GM19043 (cell line): ENCODE measurements at regions not wholly inside any gene's neighbourhood (a gene's known extent, or its start where the extent isn't known, plus 50 kb on each side); places are given as distances from the start of the nearest gene placed in this dataset.

Experiments
- ATAC-seq: cut with Tn5 transposase; IDR thresholded peaks from one replicate; pipeline ENCODE4 v1.9.1; 2021; ENCODE audit warnings: low read depth; ENCODE audit not compliant: unreplicated experiment

DNA sequence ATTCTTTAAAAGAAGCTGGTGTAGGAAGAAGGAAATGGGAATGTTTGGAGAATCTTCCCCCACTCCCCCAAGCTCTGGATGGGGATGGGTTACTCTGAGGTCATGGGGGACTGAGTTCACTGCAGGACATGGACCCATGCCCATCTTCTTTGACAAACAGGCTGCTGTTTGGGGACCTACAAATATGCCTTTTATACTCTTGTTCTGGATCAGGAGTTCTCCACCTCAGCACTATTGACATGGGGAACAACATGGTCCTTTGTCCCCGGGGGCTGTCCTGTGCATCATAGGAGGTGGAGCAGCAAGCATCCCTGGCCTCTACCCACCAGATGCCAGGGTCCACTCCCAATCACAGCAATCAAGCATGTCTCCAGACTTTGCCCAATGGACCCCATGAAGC lies 365.8 kb upstream of the C1orf174 start:
- ATAC-seq: no peak

DNA sequence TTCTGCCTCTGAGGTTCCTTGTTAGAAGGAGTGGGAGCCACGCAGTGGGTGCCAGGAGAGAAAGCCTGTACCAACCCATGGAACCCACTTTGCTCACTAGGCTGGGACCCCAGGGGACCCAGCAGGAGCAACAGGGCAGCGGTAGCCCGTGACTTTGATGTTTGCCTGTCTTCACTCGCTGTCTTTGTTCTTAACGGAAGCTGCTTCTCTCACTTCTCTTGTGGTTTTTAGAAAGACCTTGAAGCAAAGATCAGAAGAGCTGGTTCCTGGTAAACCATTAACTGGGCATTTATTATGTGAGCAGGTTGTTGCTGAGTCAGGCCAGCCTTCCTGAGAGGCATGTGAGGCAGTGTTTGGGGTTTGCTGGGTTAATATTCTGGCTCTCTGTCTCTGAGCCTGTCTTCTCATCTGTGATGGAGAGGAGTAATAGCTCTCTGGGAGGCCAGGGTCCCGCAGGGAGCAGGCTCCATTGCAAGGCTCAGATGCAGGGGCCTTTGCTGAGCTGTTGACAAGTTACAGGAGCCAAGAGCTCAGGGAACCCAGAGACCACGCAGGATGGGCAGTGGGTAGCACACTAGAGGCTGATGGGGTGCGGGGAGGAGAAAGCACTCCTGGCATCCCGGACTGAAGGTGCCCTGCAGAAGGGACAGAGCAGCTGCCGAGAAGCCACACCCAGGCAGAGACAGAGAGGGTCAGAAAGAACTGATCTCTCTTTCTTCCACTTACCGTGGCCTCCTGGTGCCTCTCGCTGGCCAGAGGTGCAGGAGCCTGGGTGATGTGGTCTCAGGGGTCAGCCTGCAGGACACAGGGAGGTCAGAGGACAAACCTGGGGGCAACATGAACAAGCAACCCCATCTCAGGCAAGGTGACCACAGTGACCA lies 367.5 kb upstream of the C1orf174 start:
- ATAC-seq: peak; percentile 95

- ATAC-seq: no peak
Observed at GRCh38 chr1:4268262-4268888, 368.3 kb upstream of the C1orf174 start.

- no peak for ATAC-seq
Observed at GRCh38 chr1:4268889-4269284, 368.8 kb upstream of the C1orf174 start.

GRCh38 chr1:4269330-4269729 lies 369.3 kb upstream of the C1orf174 start:
- ATAC-seq: no peak

DNA sequence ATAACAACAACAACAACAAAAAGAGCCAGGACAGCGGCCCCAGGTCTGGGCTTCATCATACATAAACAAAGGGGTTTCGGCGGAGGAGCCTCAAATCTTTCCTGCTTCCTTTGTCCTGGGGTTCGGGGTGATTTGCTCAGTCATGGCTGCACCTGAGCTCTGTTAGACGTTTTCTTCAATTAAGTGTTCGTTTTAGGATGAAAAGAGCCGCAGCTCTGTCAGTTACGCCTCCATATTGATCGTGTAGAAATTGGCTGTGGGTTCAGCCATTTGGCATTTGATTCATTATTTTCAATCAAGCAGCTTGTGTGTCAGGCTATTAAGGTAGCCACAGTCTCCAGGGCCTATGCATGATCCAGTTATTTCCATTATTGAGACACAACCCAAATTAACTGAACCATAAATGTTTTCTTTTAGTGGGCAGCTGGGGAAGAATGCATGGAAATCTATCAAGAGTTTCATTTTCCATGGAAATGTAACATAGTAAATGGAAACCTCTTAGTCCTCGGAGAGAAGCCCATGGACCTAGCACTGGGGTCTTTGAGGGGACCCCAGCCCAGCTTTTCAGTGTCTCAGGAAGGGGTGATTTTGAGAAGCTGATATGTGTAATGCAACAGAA lies 370.0 kb upstream of the C1orf174 start:
- no peak for ATAC-seq

DNA sequence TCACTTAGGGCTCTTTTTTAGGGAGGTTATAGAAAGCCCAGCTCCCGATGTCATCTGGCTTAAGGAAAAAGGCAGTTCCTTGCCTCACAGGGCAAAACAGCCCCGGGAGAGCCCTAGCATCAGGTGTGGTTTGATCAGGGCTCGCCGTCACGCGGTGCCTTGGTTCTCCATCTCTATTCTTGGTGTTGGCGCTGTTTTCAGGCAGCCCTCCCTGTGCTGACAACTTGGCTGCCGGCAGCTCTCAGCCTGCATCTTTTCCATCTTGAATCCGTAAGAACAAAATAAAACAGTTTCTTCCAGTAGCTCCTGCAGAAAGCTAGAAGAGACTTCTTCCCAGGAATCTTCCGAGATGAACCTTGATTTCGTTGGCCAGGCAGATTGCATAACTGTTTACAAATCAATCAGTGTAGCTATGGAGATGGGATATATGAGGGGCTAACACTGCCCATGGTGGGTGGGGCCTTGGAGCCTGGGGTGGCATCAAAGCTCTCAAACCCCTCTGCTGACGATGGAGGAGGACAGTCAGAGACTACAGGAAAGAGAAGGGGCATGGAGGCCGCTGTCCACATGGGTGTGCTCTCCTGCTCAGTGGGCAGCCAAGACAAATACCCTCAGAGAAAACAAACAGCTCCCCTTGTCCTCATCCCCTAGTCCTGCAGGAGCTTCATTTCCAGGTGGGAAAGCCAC lies 370.7 kb upstream of the C1orf174 start:
- no peak for ATAC-seq

DNA sequence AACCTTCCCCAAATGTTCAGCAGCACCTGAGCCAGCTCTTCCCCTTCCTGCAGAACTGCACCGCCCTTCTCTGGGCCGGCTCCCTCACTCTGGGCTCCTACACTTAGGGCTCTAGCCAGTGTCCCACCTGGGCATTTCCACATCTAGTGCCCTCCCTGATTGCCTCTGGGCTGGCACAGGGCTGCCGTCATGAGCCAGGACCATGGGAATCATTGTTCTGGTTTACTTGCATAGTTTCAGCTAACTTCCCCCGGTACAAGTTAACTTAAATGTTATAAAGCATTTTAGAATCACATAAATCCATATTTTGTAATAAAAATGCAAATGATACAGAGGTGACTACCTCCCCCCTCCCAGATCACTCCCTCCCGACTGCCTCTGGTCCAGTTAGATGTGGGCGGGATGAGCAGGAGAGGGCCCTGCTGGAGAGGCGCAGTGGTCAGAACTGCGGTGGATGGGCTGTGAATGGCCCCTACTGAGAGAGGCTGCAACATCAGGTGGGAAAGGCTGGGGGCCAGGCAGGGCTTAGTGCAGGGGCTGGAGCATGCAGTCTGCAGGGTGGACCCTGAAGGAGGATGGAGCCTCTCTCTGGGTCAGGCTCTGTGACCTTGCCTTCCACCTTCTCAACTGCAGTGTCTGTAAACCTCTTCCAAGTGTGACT lies 371.4 kb upstream of the C1orf174 start:
- ATAC-seq: no peak

- ATAC-seq: no peak
Observed at GRCh38 chr1:4272568-4272967, 372.5 kb upstream of the C1orf174 start.

GRCh38 chr1:4273243-4273642 lies 373.2 kb upstream of the C1orf174 start:
- ATAC-seq: no peak

GRCh38 chr1:4273747-4274146 lies 373.7 kb upstream of the C1orf174 start:
- ATAC-seq: no peak

DNA sequence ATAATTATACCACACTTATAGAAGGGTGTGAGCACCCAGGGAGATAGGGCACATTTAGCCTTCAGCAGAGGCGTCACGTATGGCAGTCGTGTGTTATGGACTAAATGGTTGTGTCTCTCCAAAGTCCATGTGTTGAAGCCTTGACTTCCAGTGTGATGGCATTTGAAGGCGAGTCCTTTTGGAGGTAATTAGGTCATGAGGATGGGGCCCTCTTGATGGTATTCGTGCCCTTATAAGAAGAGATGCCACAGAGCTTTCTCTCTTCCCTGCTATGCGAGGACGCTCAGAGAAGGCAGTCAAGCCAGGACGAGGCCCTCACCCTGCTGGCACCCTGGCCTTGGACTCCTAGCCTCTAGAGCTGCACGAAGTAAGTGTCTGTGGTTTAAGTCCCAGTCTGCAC lies 375.0 kb upstream of the C1orf174 start:
- ATAC-seq: no peak

DNA sequence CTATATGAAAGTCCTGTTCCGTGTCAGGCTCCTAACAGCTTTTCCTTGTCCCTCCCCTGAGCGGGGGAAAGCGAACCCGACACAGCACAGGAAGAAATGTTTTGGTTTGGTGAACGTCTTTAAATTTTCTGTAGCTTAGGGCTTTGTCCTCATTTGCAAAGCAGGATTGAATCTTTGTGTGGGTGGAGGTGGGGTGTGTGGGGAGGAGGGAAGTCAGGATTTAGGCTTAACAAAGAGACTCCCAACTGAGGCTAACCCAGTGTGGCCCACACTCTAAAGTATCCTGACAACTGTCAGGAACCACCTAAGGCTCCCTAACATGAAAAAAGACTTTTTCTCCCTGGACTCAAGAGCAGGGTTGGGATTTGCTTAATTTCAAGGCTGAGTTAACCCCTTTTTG lies 376.2 kb upstream of the C1orf174 start:
- no peak for ATAC-seq

GRCh38 chr1:4277598-4277997 lies 376.8 kb upstream of the AJAP1 start:
- no peak for ATAC-seq

DNA sequence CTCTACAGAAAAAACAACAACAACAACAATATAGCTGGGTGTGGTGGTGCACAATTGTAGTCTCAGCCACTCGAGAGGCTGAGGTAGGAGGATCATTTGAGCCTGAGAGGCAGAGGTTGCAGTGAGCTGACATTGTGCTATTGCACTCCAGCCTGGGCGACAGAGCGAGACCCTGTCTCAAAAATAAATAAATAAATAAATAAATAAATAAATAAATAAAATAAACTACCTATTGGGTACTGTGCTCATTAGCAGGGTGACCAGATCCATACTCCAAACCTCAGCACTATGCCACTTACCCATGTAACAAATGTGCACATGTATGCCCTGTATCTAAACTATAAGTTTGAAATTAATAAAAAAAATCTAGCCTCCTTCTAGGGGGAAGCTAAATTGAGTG lies 369.4 kb upstream of the AJAP1 start:
- ATAC-seq: no peak

DNA sequence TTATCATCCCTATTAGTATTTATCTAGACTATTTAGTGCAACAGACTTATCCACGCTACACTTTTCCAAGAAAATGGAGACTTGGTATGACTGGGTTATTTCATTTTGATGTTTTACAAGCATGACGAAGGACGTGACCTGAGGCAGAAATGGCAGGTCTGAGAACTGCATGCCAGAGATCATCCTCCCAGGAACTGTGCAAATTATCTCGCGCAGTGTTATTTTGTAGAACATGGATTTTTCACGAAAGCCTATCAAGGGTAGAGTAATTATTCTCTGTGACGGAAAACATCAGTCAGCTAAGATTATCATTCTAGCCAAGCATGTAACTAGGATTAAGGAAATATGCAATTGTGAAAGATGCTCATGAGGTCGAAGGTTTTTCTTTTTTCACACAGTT lies 361.5 kb upstream of the AJAP1 start:
- no peak for ATAC-seq

- no peak for ATAC-seq
Observed at GRCh38 chr1:4298361-4299083, 355.9 kb upstream of the AJAP1 start.

- no peak for ATAC-seq
Observed at GRCh38 chr1:4301007-4301406, 353.4 kb upstream of the AJAP1 start.

- ATAC-seq: no peak
Observed at GRCh38 chr1:4303303-4303702, 351.1 kb upstream of the AJAP1 start.
